ENCODE measurements at regions not wholly inside any gene's neighbourhood (a gene's known extent, or its start where the extent isn't known, plus 50 kb on each side); places are given as distances from the start of the nearest gene placed in this dataset.

- TF ChIP-seq CTCF (IDR thresholded peaks at IDR 0.05) (no peak), JUN (CRISPR knock-in tag; IDR thresholded peaks at IDR 0.05) (no peak)
These were observed 178.7 kb downstream of the CHD9NB start for GRCh38 chr16:52874042-52874441.

Measured in WTC11 (cell line).